BE2C (cell line): ENCODE measurements at regions not wholly inside any gene's neighbourhood (a gene's known extent, or its start where the extent isn't known, plus 50 kb on each side); places are given as distances from the start of the nearest gene placed in this dataset.
A peak's percentile ranks its signal among the peaks of the same experiment; 100 is the strongest.

Experiments used
- DNase-seq: peaks from one replicate; pipeline ENCODE4 v3.0.0-alpha.2; 2020
- H3K27me3 ChIP-seq: fragments of 250-450 bp; sonication (Bioruptor Pico); 2 replicates; pipeline ENCODE4 v1.5.1; 2020; ENCODE audit warnings: mild to moderate bottlenecking
- H3K36me3 ChIP-seq: fragments of 250-450 bp; sonication (Bioruptor Pico); 2 replicates; pipeline ENCODE4 v1.5.1; 2020; ENCODE audit warnings: mild to moderate bottlenecking
- H3K4me1 ChIP-seq: fragments of 250-450 bp; sonication (Bioruptor Pico); 2 replicates; pipeline ENCODE4 v1.5.1; 2020
- H3K4me3 ChIP-seq: 2 replicates; pipeline ENCODE4 v1.5.1; 2011; ENCODE audit warnings: low read depth, low read length
- H3K9me3 ChIP-seq: fragments of 250-450 bp; sonication (Bioruptor Pico); 2 replicates; pipeline ENCODE4 v1.5.1; 2020
- CTCF ChIP-seq: IDR thresholded peaks from 2 replicates; pipeline ENCODE4 v1.5.1; 2012; ENCODE audit warnings: mild to moderate bottlenecking, low read depth, low read length

- no peaks in the 10 kb centered on the region for H3K36me3 ChIP-seq
- H3K9me3 ChIP-seq: no peaks in the 10 kb centered on the region
- H3K27me3 ChIP-seq: no peaks in the 10 kb centered on the region
- no peak overlapping the region for H3K4me3 ChIP-seq
- TF ChIP-seq CTCF: no peak
- no peaks in the 10 kb centered on the region for H3K4me1 ChIP-seq
- DNase-seq: no peak
Observed at GRCh38 chr4:25487155-25487554, 110.1 kb downstream of the ANAPC4 start.

- no peaks in the 10 kb centered on the region for H3K36me3 ChIP-seq
- no peak for TF ChIP-seq CTCF
- H3K9me3 ChIP-seq: no peaks in the 10 kb centered on the region
- H3K4me3 ChIP-seq: no peak overlapping the region
- H3K4me1 ChIP-seq: no peaks in the 10 kb centered on the region
- no peaks in the 10 kb centered on the region for H3K27me3 ChIP-seq
- DNase-seq: no peak
Observed at GRCh38 chr4:25489253-25489797, 112.3 kb downstream of the ANAPC4 start.

- Histone ChIP-seq H3K4me3 (no peak overlapping the region), H3K4me1 (no peaks in the 10 kb centered on the region), H3K36me3 (no peaks in the 10 kb centered on the region), H3K27me3 (no peaks in the 10 kb centered on the region), H3K9me3 (no peaks in the 10 kb centered on the region)
- no peak for DNase-seq
- no peak for TF ChIP-seq CTCF
Observed at GRCh38 chr4:25493466-25493865, 116.4 kb downstream of the ANAPC4 start.

DNA sequence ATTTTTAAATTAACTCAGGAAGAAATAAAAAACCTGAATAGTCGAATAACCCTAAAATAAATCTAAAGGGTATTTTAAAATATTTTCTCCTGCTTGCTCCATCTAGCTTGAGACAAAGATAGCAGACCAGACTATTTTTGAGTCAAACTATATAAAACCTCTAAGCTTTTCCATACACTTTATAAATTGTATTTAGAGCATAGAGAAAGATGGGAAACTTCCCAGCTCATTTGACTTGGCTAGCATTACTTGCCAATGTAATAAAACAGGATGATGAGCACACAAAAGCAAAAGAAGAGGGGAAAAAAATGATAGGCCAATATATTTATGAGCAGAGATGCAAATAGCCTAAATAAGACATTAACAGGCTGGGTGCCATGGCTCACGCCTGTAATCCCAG is 117.1 kb downstream of the ANAPC4 start:
- Histone ChIP-seq H3K4me3 (no peak overlapping the region), H3K4me1 (no peaks in the 10 kb centered on the region), H3K9me3 (no peaks in the 10 kb centered on the region), H3K27me3 (no peaks in the 10 kb centered on the region), H3K36me3 (no peaks in the 10 kb centered on the region)
- DNase-seq: no peak
- no peak for TF ChIP-seq CTCF

GRCh38 chr4:25500626-25501316 is 123.7 kb downstream of the ANAPC4 start:
- H3K4me3 ChIP-seq: no peak overlapping the region
- peak; percentile 42 for DNase-seq
- no peaks in the 10 kb centered on the region for H3K36me3 ChIP-seq
- H3K9me3 ChIP-seq: no peaks in the 10 kb centered on the region
- H3K4me1 ChIP-seq: no peaks in the 10 kb centered on the region
- no peak for TF ChIP-seq CTCF
- H3K27me3 ChIP-seq: no peaks in the 10 kb centered on the region

DNA sequence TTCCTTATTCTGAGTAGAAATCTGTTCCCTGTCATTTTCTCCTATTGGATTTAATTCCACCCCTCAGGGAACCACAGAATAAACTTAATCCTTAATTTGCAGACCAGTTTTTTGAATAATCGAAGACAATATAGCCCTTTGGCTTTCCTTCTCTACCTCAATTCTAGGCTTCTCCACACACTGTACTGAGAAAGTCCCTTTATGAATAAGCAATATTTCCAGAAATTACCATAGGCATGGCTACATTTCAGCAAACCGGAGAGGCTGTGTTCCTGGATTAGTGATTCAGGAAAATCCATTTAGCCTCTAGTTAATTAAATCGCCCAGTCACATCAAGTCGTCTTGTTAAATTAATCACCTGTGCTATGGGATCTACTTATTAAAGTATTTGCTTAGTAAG is 125.1 kb downstream of the ANAPC4 start:
- no peaks in the 10 kb centered on the region for H3K9me3 ChIP-seq
- H3K4me3 ChIP-seq: no peak overlapping the region
- DNase-seq: no peak
- H3K27me3 ChIP-seq: no peaks in the 10 kb centered on the region
- TF ChIP-seq CTCF: no peak
- no peaks in the 10 kb centered on the region for H3K36me3 ChIP-seq
- H3K4me1 ChIP-seq: no peaks in the 10 kb centered on the region
